ENCODE measurements at regions not wholly inside any gene's neighbourhood (a gene's known extent, or its start where the extent isn't known, plus 50 kb on each side); places are given as distances from the start of the nearest gene placed in this dataset.

GRCh38 chr16:85265810-85266209 lies 153.5 kb upstream of the CIBAR2 start:
- Histone ChIP-seq H4K91ac (ENCODE audit: insufficient read length, low read depth, low read length) (no peak overlapping the region), H3K56ac (ENCODE audit: insufficient read length, low read depth, low read length) (no peak overlapping the region), H2BK15ac (ENCODE audit: low read depth, low read length) (no peak overlapping the region), H3K4me2 (ENCODE audit: insufficient read depth, insufficient read length, low read length) (no peak overlapping the region), H2BK20ac (ENCODE audit: low read depth, low read length, poor library complexity, severe bottlenecking) (no peak overlapping the region), H3K4me1 (ENCODE audit: insufficient read depth, low read length) (no peaks in the 10 kb centered on the region), H3K4ac (ENCODE audit: low read depth, low read length) (no peak overlapping the region), H3K9ac (ENCODE audit: extremely low read depth, insufficient read length, low read length) (no peak overlapping the region), H3K18ac (ENCODE audit: insufficient read length, low read depth, low read length) (no peak overlapping the region), H4K8ac (replicated peaks; ENCODE audit: insufficient read length, low read depth, low read length) (no peak overlapping the region), H4K20me1 (ENCODE audit: control insufficient read depth, insufficient read depth, insufficient read length) (no peaks in the 10 kb centered on the region), H3K79me1 (ENCODE audit: insufficient read depth, low read depth, low read length, poor library complexity, severe bottlenecking) (no peaks in the 10 kb centered on the region), H2BK120ac (ENCODE audit: low read depth, low read length, poor library complexity, severe bottlenecking) (no peak overlapping the region), H2BK5ac (ENCODE audit: insufficient read length, low read length) (no peak overlapping the region), H2AK5ac (ENCODE audit: insufficient read length, low read length) (no peak overlapping the region), H4K5ac (ENCODE audit: insufficient read length, low read depth, low read length) (no peak overlapping the region), H3T11ph (ENCODE audit: low read length) (no peak overlapping the region), H3K27ac (ENCODE audit: insufficient read length, low read depth, low read length) (no peak overlapping the region), H3K27me3 (ENCODE audit: insufficient read depth, low read length) (no peaks in the 10 kb centered on the region), H2BK12ac (ENCODE audit: insufficient read length, low read depth, low read length) (no peak overlapping the region), H3K79me2 (ENCODE audit: insufficient read depth, low read length) (no peaks in the 10 kb centered on the region), H3K9me3 (ENCODE audit: control insufficient read depth, low read depth, low read length) (no peaks in the 10 kb centered on the region), H3K14ac (ENCODE audit: insufficient read depth, low read length) (no peak overlapping the region), H2AFZ (ENCODE audit: low read length) (no peak overlapping the region), H3K23me2 (ENCODE audit: insufficient read length, low read depth, low read length, poor library complexity, severe bottlenecking) (no peaks in the 10 kb centered on the region), H3K23ac (ENCODE audit: insufficient read length, low read depth, low read length) (no peak overlapping the region)
- no CpG with 5 or more reads among the region's 11 CpGs for WGBS (ENCODE audit: extremely low coverage, insufficient read length, low lambda C conversion rate)
- DNase-seq, result no peak
- Mint-ChIP-seq H3K9me3 (no peaks in the 10 kb centered on the region), H3K4me3 (no peak overlapping the region), H3K36me3 (ENCODE audit: insufficient read depth in 1 of 3, low read depth in 3 of 3) (no peaks in the 10 kb centered on the region), H3K27ac (no peak overlapping the region; a peak in 1 of 7 replicates), H3K4me1 (peaks cover 0 to 11% of the 10 kb centered on the region in 2 experiments; a peak in 2 of 4 replicates), H3K27me3 (ENCODE audit: low read depth) (no peaks in the 10 kb centered on the region; the same call in 1 of the 2 replicates)
- no peak for TF ChIP-seq CTCF (conservative IDR thresholded peaks at IDR 0.05)

Data from H9 (cell line).